Ecto neural progenitor cell (in vitro differentiated cells): ENCODE measurements at regions not wholly inside any gene's neighbourhood (a gene's known extent, or its start where the extent isn't known, plus 50 kb on each side); places are given as distances from the start of the nearest gene placed in this dataset.
"Not testable (repeated sequence)": the region's sequence is repeated elsewhere in the genome, so short reads cannot be mapped to it uniquely, and the experiment has no call there.

Experiments
- DNase-seq: peaks from one replicate; pipeline ENCODE4 v3.0.0-alpha.2; 2018; ENCODE audit warnings: low spot score

DNA sequence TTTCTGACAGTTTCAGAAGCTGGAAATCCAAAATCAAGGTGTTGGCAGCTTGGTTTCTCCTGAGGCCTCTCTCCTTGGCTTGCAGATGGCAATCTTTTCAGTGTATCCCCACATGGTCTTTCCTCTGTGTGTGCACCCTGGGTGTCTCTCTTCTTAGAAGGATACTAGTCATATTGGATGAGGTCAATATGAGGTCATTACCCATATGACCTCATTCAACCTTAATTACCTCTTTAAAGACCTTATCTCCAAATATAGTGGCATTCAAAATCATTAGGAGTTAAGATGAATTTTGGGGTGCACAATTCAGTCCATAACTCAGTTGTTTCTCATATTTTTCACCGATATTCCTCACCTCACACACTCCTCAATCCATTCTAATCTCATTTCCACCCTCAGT, 92.4 kb upstream of the TGM3 start:
- no peak for DNase-seq

- DNase-seq, result no peak
Measured at GRCh38 chr20:2204021-2204420, 91.8 kb upstream of the TGM3 start.

DNA sequence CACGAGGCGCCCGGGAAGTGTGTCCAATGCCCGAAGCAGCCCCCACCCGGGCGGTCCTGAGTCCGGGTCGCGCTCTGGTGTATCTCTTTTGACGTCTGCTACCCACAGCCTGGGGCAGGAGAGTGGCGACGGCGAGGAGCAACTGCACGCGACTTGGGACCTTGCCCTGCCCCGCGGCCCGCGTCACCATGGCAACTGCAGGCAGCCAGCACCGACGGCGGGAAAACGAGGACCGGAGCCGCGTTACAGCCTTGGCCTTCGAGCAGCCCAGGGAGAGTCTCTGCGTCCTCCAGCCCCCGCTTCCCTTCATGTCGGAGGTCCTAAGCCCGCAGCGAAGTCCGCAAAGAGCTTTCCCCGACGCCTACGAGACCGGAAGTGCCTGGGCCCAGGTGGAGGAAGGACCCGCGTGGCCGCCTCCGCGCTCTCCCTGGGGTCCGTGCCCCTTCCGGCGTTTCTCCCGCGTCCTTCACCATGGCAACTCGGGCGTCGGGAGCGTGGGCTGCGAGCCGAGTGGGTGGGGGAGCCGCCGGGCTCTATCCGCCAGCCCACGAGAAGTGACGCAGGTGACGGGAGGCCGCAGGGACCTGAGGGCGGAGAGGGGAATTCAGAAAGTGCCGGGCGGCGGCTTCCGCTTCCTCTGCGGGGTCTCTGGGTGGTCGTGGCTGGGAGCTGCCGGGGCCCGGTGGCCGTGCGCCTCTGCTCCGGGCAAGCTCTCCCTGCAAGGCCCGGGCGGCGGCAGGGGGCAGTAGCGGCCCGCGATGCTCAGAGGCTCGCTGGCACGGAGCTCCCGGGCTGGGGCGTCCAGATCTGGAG, 88.6 kb upstream of the TGM3 start:
- DNase-seq, result peak; percentile 91

DNA sequence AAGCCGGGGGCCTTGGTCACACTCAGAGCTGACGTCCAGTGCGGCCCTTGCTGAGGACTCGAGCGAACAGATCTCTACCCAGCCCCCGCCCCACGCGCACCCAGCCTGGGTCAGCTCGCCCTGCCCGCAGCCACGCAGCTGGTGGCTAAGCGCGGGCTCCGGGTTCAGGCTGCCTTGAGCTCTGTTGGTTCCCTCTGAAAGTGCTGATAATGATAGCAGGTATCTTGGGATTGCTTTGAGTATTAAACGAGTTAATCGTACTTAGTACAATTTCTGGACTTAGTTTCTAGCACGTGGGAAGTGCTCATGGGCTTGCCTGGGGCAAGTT, 88.1 kb upstream of the TGM3 start:
- no peak for DNase-seq

DNA sequence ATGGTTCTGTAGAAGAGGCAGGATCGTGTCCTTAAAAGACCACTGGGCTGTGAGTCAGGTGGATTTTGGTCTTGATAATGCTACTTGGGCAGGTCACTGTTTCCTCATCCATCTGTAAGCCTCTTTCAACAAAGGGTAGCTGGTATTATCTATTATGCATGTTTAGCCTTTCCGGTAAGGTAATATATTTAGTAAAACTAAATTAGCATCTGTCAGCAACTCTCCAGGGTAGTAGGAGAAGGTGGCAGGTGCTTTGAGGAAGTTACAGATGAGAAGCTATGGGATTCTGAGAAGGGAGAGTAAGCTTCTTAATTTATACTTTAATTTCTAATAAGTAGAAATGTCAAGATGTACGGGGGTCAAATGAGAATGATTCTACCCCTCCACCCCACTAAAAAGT, 86.9 kb upstream of the TGM3 start:
- DNase-seq, result no peak

GRCh38 chr20:2210646-2211552, 84.9 kb upstream of the TGM3 start:
- no peak for DNase-seq

- DNase-seq, result no peak
Measured at GRCh38 chr20:2212456-2213015, 83.3 kb upstream of the TGM3 start.

- no peak for DNase-seq
Measured at GRCh38 chr20:2213401-2213800, 82.4 kb upstream of the TGM3 start.

DNA sequence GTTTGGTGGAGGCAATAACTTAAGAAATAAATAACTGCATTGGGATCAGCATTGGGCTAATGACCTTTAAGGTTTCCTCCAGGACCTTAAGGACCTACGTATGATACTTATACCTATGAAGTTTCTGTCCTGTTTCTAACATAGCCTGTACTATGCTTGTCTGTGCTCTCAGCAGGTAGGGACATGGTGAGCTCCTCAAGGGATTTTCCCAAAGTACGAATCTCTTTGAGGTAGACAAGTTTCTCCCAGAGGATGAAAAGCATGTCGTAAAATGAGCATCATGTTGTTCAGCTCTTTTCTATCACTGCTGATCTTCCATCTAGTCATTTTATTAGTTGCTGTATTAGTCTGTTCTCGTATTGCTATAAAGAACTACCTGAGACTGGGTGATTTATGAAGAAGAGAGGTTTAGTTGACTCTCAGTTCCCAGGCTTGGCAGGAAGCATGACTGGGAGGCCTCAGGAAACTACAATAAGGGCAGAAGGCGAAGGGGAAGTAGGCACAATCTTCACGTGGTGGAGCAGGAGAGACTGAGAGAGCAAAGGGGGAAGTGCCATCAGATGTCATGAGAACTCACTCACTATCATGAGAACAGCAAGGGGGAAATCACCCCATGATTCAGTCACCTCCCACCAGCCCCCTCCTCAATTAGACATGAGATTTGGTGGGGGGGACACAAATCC, 77.8 kb upstream of the TGM3 start:
- no peak for DNase-seq

GRCh38 chr20:2219481-2220006, 76.3 kb upstream of the TGM3 start:
- no peak for DNase-seq

- DNase-seq, result no peak
Measured at GRCh38 chr20:2220298-2220697, 75.5 kb upstream of the TGM3 start.

GRCh38 chr20:2221921-2222320, 73.9 kb upstream of the TGM3 start:
- no peak for DNase-seq

DNA sequence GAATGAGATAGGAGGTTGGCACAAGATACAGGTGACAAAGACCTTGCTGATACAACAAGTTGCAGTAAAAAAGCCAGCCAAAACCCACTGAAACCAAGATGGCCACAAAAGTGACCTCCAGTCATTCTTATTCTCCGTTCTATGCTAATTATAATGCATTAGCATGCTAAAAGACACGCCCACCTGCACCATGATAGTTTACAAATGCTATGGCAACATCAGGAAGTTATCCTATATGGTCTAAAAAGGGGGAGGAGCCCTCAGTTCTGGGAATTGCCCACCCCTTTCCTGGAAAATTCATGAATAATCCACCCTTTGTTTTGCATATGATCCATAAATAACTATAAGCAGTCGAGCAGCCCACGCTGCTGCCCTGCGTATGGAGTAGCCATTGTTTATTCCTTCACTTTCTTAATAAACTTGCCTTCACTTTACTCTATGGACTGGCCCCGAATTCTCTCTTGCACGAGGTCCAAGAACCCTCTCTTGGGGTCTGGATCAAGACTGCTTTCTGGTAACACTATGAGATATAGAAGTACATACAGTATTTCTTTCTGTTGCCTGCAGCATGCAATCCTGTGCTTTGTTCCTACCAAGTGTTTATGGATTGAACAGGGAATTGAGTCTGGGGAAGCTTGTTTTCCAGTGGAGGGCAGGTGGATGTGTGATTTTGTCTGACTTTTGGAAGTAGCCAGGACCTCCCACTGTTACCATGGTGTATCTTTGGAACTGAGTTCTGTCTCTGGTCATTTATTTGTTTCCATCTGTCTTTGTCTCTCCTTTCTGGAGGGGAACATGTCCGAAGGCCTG, 72.0 kb upstream of the TGM3 start:
- no peak for DNase-seq

- no peak for DNase-seq
Measured at GRCh38 chr20:2224368-2224639, 71.5 kb upstream of the TGM3 start.

GRCh38 chr20:2227285-2227684, 68.5 kb upstream of the TGM3 start:
- not testable (repeated sequence) for DNase-seq

GRCh38 chr20:2227861-2228260, 67.9 kb upstream of the TGM3 start:
- DNase-seq, result no peak

DNA sequence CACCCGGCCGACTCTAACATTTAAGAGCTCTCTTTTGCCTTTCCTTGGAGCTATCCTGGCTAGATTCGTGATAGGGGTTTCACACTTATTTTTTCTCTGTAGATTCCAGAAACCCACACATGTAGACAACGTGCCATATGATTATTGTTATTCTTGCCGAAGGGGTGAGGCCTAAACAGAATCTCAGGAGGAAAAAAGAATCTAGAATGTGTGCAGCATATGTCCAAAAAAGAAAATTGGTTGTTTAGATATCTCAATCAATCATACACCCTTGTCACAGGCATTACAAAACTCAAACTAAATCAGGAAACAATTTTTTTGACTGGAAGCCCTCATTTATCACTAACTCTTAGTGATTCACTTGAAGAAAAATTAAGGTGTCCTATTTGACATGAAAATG, 66.9 kb upstream of the TGM3 start:
- DNase-seq, result no peak

DNA sequence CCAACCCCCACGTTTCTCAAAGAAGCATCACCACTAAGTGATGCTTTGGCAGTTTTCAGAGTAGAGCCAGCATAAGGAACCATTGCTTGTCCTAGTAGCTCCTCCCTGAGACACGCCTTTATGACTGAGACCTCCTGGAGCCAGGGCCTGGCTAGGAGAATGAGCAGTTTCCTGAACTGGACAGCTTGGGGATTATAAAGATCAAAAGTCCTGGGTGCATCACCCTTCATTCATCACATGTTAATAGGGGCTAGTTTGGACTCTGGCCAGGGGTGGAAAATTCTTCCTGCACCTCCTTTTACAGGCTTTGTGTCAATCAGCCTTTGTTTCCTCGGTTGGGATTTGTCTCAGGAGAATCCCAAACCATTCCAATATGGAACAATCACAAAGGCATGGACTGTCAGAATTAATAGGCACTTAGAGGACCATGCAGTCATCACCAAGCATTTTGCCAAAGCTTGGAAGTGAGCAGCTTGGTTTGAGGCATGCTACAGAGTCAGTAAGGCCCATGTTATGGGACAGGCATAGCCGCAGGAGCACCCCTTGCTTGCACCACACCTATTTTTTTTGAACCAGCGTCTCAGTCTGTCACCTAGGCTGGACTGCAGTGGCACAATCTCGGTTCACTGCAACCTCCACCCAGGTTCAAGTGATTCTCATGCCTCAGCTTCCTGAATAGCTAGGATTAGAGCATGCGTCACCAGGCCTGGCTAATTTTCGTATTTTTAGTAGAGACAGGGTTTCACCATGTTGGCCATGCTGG, 64.9 kb upstream of the TGM3 start:
- no peak for DNase-seq

DNA sequence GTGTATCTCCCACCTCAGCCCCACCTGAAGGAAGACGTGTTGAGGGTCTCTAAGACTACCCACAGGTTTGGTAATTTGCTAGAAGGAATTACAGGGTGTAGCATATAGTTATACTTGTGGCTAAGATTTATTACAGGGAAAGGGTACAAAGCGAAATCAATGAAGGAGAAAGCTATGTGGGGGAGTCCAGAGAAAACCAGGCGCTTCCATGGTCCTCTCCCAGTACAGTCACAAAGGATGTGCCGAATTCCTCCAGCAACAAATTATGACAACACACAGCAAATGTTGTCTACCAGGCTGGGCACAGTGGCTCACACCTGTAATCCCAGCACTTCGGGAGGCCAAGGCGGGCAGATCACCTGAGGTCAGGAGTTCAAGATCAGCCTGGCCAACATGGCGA, 64.1 kb upstream of the TGM3 start:
- no peak for DNase-seq

GRCh38 chr20:2234598-2235191, 61.1 kb upstream of the TGM3 start:
- peak; percentile 54 for DNase-seq

DNA sequence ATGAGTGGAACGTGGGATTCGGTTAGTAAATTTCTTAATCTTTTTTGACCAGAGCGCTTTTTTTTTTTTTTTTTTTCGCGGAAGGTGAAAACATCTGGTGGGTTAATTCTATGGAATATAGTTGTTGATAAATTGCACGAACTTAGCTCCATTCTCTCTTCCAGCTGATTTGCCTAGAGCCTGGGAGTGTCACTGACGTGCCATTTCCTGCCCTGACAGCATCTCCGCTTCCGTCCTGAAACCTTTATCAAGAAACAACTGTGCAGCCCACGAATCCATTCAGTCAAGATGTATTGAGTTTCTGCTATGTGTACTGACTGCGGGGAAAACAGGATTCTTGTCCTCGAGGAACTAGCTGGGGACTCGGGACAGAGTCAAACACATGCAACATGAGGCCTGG, 59.5 kb upstream of the TGM3 start:
- no peak for DNase-seq
